ENCODE measurements at regions not wholly inside any gene's neighbourhood (a gene's known extent, or its start where the extent isn't known, plus 50 kb on each side); places are given as distances from the start of the nearest gene placed in this dataset.

GRCh38 chr5:160956051-160956450, 104.0 kb upstream of the ATP10B start:
- Histone ChIP-seq H3K27ac (no peak overlapping the region), H3F3A (ENCODE audit: insufficient read depth) (no peaks in the 10 kb centered on the region), H3K36me3 (ENCODE audit: low read depth) (no peaks in the 10 kb centered on the region), H3K27me3 (replicated peaks; ENCODE audit: insufficient read depth) (no peaks in the 10 kb centered on the region), H3K4me2 (ENCODE audit: unreplicated experiment) (no peak overlapping the region), H4K20me1 (ENCODE audit: insufficient read depth) (no peaks in the 10 kb centered on the region), H3K9me3 (ENCODE audit: low read depth) (no peaks in the 10 kb centered on the region), H2AFZ (no peak overlapping the region), H3K9ac (no peak overlapping the region), H3K79me2 (ENCODE audit: insufficient read depth) (no peaks in the 10 kb centered on the region), H3K4me1 (ENCODE audit: insufficient read depth) (no peaks in the 10 kb centered on the region), H3K4me3 (no peak overlapping the region), H3K9me2 (ENCODE audit: insufficient read depth) (no peaks in the 10 kb centered on the region)
- no peak for DNase-seq
- in situ Hi-C loops (cut with MboI) = no loop called here
- TF ChIP-seq EZH2 (IDR thresholded peaks at IDR 0.05; ENCODE audit: insufficient read depth, poor library complexity, severe bottlenecking) (no peak), EZH2phosphoT487 (IDR thresholded peaks at IDR 0.05; ENCODE audit: insufficient read depth, low read depth) (no peak)
- 0 to 6% methylated on average over 1 of the region's 1 CpG for WGBS, 2 experiments (ENCODE audit: low coverage in 1 of 2, low lambda C conversion rate in 2 of 2, missing lambda C conversion rate in 2 of 2)

GRCh38 chr5:160950311-160950710, 98.3 kb upstream of the ATP10B start:
- Histone ChIP-seq H3K9me2 (ENCODE audit: insufficient read depth) (no peaks in the 10 kb centered on the region), H4K20me1 (ENCODE audit: insufficient read depth) (no peaks in the 10 kb centered on the region), H3K9ac (no peak overlapping the region), H3F3A (ENCODE audit: insufficient read depth) (no peaks in the 10 kb centered on the region), H3K4me3 (no peak overlapping the region), H3K36me3 (ENCODE audit: low read depth) (no peaks in the 10 kb centered on the region), H3K9me3 (ENCODE audit: low read depth) (no peaks in the 10 kb centered on the region), H3K4me1 (ENCODE audit: insufficient read depth) (no peaks in the 10 kb centered on the region), H3K27ac (no peak overlapping the region), H3K4me2 (ENCODE audit: unreplicated experiment) (no peak overlapping the region), H2AFZ (no peak overlapping the region), H3K27me3 (replicated peaks; ENCODE audit: insufficient read depth) (no peaks in the 10 kb centered on the region), H3K79me2 (ENCODE audit: insufficient read depth) (no peaks in the 10 kb centered on the region)
- in situ Hi-C loops (cut with MboI) = no loop called here
- TF ChIP-seq EZH2phosphoT487 (IDR thresholded peaks at IDR 0.05; ENCODE audit: insufficient read depth, low read depth) (no peak), EZH2 (IDR thresholded peaks at IDR 0.05; ENCODE audit: insufficient read depth, poor library complexity, severe bottlenecking) (no peak)
- 24 to 34% methylated on average over 2 of the region's 2 CpGs for WGBS, 2 experiments (ENCODE audit: low coverage in 1 of 2, low lambda C conversion rate in 2 of 2, missing lambda C conversion rate in 2 of 2)
- no peak for DNase-seq

GRCh38 chr5:160940725-160941124, 88.7 kb upstream of the ATP10B start:
- no peak overlapping the region for H3K4me2 ChIP-seq (ENCODE audit: unreplicated experiment)
- H3K27me3 ChIP-seq (replicated peaks; ENCODE audit: insufficient read depth) = no peaks in the 10 kb centered on the region
- no peaks in the 10 kb centered on the region for H3K4me1 ChIP-seq (ENCODE audit: insufficient read depth)
- DNase-seq = no peak
- H3K9me2 ChIP-seq (ENCODE audit: insufficient read depth) = no peaks in the 10 kb centered on the region
- no peaks in the 10 kb centered on the region for H3K79me2 ChIP-seq (ENCODE audit: insufficient read depth)
- no peaks in the 10 kb centered on the region for H4K20me1 ChIP-seq (ENCODE audit: insufficient read depth)
- H3K36me3 ChIP-seq (ENCODE audit: low read depth) = no peaks in the 10 kb centered on the region
- no peak overlapping the region for H3K9ac ChIP-seq
- 68% methylated on average over 5 of the region's 5 CpGs for WGBS, 2 experiments (ENCODE audit: low coverage in 1 of 2, low lambda C conversion rate in 2 of 2, missing lambda C conversion rate in 2 of 2)
- in situ Hi-C loops (cut with MboI) = no loop called here
- H3K9me3 ChIP-seq (ENCODE audit: low read depth) = no peaks in the 10 kb centered on the region
- TF ChIP-seq EZH2phosphoT487 (IDR thresholded peaks at IDR 0.05; ENCODE audit: insufficient read depth, low read depth) (no peak), EZH2 (IDR thresholded peaks at IDR 0.05; ENCODE audit: insufficient read depth, poor library complexity, severe bottlenecking) (no peak)
- no peaks in the 10 kb centered on the region for H3F3A ChIP-seq (ENCODE audit: insufficient read depth)
- no peak overlapping the region for H3K27ac ChIP-seq
- H3K4me3 ChIP-seq = no peak overlapping the region
- no peak overlapping the region for H2AFZ ChIP-seq

- WGBS, 2 experiments (ENCODE audit: low coverage in 1 of 2, low lambda C conversion rate in 2 of 2, missing lambda C conversion rate in 2 of 2) = 46 to 48% methylated on average over 4 of the region's 4 CpGs
Measured at GRCh38 chr5:160938532-160938931, 86.5 kb upstream of the ATP10B start.

GRCh38 chr5:160937570-160937969, 85.6 kb upstream of the ATP10B start:
- no peaks in the 10 kb centered on the region for H3F3A ChIP-seq (ENCODE audit: insufficient read depth)
- no peak overlapping the region for H3K4me2 ChIP-seq (ENCODE audit: unreplicated experiment)
- H3K4me3 ChIP-seq = no peak overlapping the region
- no peaks in the 10 kb centered on the region for H3K9me3 ChIP-seq (ENCODE audit: low read depth)
- H3K9ac ChIP-seq = no peak overlapping the region
- no peaks in the 10 kb centered on the region for H4K20me1 ChIP-seq (ENCODE audit: insufficient read depth)
- H3K79me2 ChIP-seq (ENCODE audit: insufficient read depth) = no peaks in the 10 kb centered on the region
- H3K27ac ChIP-seq = no peak overlapping the region
- no peak overlapping the region for H2AFZ ChIP-seq
- H3K4me1 ChIP-seq (ENCODE audit: insufficient read depth) = no peaks in the 10 kb centered on the region
- no peak for DNase-seq
- no peaks in the 10 kb centered on the region for H3K36me3 ChIP-seq (ENCODE audit: low read depth)
- TF ChIP-seq EZH2phosphoT487 (IDR thresholded peaks at IDR 0.05; ENCODE audit: insufficient read depth, low read depth) (no peak), EZH2 (IDR thresholded peaks at IDR 0.05; ENCODE audit: insufficient read depth, poor library complexity, severe bottlenecking) (no peak)
- in situ Hi-C loops (cut with MboI) = no loop called here
- WGBS, 2 experiments (ENCODE audit: low coverage in 1 of 2, low lambda C conversion rate in 2 of 2, missing lambda C conversion rate in 2 of 2) = 54 to 56% methylated on average over 6 of the region's 6 CpGs
- no peaks in the 10 kb centered on the region for H3K27me3 ChIP-seq (replicated peaks; ENCODE audit: insufficient read depth)
- H3K9me2 ChIP-seq (ENCODE audit: insufficient read depth) = no peaks in the 10 kb centered on the region

More at GRCh38 chr5:160938532-160938931, 86.5 kb upstream of the ATP10B start:
- H4K20me1 ChIP-seq (ENCODE audit: insufficient read depth) = no peaks in the 10 kb centered on the region
- no peak overlapping the region for H3K4me2 ChIP-seq (ENCODE audit: unreplicated experiment)
- H3K9ac ChIP-seq = no peak overlapping the region
- no peaks in the 10 kb centered on the region for H3K9me3 ChIP-seq (ENCODE audit: low read depth)
- H3F3A ChIP-seq (ENCODE audit: insufficient read depth) = no peaks in the 10 kb centered on the region
- no peak overlapping the region for H3K27ac ChIP-seq
- no peaks in the 10 kb centered on the region for H3K9me2 ChIP-seq (ENCODE audit: insufficient read depth)
- no peak overlapping the region for H3K4me3 ChIP-seq
- no peak overlapping the region for H2AFZ ChIP-seq
- DNase-seq = no peak
- in situ Hi-C loops (cut with MboI) = no loop called here
- H3K36me3 ChIP-seq (ENCODE audit: low read depth) = no peaks in the 10 kb centered on the region
- no peaks in the 10 kb centered on the region for H3K79me2 ChIP-seq (ENCODE audit: insufficient read depth)
- no peaks in the 10 kb centered on the region for H3K4me1 ChIP-seq (ENCODE audit: insufficient read depth)
- TF ChIP-seq EZH2 (IDR thresholded peaks at IDR 0.05; ENCODE audit: insufficient read depth, poor library complexity, severe bottlenecking) (no peak), EZH2phosphoT487 (IDR thresholded peaks at IDR 0.05; ENCODE audit: insufficient read depth, low read depth) (no peak)
- H3K27me3 ChIP-seq (replicated peaks; ENCODE audit: insufficient read depth) = no peaks in the 10 kb centered on the region

Data from GM23248 (cell line).